ENCODE measurements at regions not wholly inside any gene's neighbourhood (a gene's known extent, or its start where the extent isn't known, plus 50 kb on each side); places are given as distances from the start of the nearest gene placed in this dataset.

DNA sequence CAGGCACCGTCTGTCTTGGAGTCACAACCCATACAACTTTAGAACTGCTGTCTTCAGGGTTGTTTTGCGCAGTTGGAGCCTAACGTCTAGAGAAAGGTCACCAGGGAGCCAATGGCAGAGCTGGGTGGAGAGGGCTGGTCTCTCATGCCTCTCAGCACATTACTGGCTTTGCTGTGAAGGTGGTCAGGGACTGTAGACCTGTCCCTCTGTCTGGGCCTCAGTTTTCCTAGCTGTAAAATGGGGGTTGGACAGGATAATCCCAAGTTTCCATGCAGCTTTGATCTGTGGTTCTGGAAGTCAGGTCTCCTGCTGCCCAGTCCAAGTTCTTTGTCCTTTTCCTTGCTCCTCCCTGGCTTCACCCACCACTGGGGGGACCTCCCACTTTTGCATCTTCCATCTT is 52.2 kb upstream of the EPB41L1 start:
- no peak for DNase-seq (ENCODE audit: low read depth)
- TF ChIP-seq, protein P1, sequence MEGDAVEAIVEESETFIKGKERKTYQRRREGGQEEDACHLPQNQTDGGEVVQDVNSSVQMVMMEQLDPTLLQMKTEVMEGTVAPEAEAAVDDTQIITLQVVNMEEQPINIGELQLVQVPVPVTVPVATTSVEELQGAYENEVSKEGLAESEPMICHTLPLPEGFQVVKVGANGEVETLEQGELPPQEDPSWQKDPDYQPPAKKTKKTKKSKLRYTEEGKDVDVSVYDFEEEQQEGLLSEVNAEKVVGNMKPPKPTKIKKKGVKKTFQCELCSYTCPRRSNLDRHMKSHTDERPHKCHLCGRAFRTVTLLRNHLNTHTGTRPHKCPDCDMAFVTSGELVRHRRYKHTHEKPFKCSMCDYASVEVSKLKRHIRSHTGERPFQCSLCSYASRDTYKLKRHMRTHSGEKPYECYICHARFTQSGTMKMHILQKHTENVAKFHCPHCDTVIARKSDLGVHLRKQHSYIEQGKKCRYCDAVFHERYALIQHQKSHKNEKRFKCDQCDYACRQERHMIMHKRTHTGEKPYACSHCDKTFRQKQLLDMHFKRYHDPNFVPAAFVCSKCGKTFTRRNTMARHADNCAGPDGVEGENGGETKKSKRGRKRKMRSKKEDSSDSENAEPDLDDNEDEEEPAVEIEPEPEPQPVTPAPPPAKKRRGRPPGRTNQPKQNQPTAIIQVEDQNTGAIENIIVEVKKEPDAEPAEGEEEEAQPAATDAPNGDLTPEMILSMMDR (IDR thresholded peaks at IDR 0.05; ENCODE audit: insufficient read depth, low read length, poor library complexity, severe bottlenecking): no peak
- no peaks in the 10 kb centered on the region for H3K36me3 ChIP-seq (ENCODE audit: control insufficient read depth, insufficient read depth, low read length)
- H3K4me3 ChIP-seq (ENCODE audit: low read depth, low read length): no peak overlapping the region
- no peaks in the 10 kb centered on the region for H3K27me3 ChIP-seq (ENCODE audit: control insufficient read depth, insufficient read depth, low read length)

GRCh38 chr20:36102809-36103596 is 51.5 kb upstream of the EPB41L1 start:
- no peak for DNase-seq (ENCODE audit: low read depth)

GRCh38 chr20:36104244-36104643 is 50.3 kb upstream of the EPB41L1 start:
- no peaks in the 10 kb centered on the region for H3K36me3 ChIP-seq (ENCODE audit: control insufficient read depth, insufficient read depth, low read length)
- no peak overlapping the region for H3K4me3 ChIP-seq (ENCODE audit: low read depth, low read length)
- H3K27me3 ChIP-seq (ENCODE audit: control insufficient read depth, insufficient read depth, low read length): no peaks in the 10 kb centered on the region
- TF ChIP-seq, protein P1 (IDR thresholded peaks at IDR 0.05; ENCODE audit: insufficient read depth, low read length, poor library complexity, severe bottlenecking): no peak
- no peak for DNase-seq (ENCODE audit: low read depth)

More at GRCh38 chr20:36102809-36103596, 51.5 kb upstream of the EPB41L1 start:
- Histone ChIP-seq H3K4me3 (ENCODE audit: low read depth, low read length) (no peak overlapping the region), H3K27me3 (ENCODE audit: control insufficient read depth, insufficient read depth, low read length) (no peaks in the 10 kb centered on the region), H3K36me3 (ENCODE audit: control insufficient read depth, insufficient read depth, low read length) (no peaks in the 10 kb centered on the region)
- TF ChIP-seq, protein P1 (IDR thresholded peaks at IDR 0.05; ENCODE audit: insufficient read depth, low read length, poor library complexity, severe bottlenecking): no peak
